ENCODE measurements at regions not wholly inside any gene's neighbourhood (a gene's known extent, or its start where the extent isn't known, plus 50 kb on each side); places are given as distances from the start of the nearest gene placed in this dataset.

DNA sequence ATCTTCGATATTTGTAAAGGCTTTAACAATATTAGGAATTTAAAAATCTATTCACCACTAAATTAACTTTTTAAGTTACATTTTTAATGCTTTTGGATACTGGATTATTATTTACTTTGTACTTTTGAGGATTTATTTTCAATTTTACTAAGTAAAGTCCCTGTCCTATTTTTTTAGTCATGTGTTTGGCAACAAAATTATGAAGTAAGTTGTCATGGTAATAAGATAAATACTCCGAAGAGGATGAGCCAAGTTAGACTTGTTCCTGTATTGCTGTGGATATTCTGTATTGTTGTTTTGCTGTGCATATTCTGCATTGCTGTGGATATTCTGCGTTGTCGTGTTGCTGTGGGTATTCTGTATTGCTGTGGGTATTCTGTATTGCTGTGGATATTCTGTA is 210.1 kb downstream of the MTRR start:
- DNase-seq (ENCODE audit: extremely low read depth, insufficient read length), result no peak
- H3K36me3 ChIP-seq (ENCODE audit: control insufficient read depth, insufficient read depth, low read length), result no peaks in the 10 kb centered on the region
- TF ChIP-seq, protein P1, sequence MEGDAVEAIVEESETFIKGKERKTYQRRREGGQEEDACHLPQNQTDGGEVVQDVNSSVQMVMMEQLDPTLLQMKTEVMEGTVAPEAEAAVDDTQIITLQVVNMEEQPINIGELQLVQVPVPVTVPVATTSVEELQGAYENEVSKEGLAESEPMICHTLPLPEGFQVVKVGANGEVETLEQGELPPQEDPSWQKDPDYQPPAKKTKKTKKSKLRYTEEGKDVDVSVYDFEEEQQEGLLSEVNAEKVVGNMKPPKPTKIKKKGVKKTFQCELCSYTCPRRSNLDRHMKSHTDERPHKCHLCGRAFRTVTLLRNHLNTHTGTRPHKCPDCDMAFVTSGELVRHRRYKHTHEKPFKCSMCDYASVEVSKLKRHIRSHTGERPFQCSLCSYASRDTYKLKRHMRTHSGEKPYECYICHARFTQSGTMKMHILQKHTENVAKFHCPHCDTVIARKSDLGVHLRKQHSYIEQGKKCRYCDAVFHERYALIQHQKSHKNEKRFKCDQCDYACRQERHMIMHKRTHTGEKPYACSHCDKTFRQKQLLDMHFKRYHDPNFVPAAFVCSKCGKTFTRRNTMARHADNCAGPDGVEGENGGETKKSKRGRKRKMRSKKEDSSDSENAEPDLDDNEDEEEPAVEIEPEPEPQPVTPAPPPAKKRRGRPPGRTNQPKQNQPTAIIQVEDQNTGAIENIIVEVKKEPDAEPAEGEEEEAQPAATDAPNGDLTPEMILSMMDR (IDR thresholded peaks at IDR 0.05; ENCODE audit: insufficient read depth, low read length, poor library complexity, severe bottlenecking), result no peak
- H3K4me3 ChIP-seq (replicated peaks; ENCODE audit: low read depth, low read length), result no peak overlapping the region
- no peaks in the 10 kb centered on the region for H3K27me3 ChIP-seq (replicated peaks; ENCODE audit: control insufficient read depth, insufficient read depth, low read length)

DNA sequence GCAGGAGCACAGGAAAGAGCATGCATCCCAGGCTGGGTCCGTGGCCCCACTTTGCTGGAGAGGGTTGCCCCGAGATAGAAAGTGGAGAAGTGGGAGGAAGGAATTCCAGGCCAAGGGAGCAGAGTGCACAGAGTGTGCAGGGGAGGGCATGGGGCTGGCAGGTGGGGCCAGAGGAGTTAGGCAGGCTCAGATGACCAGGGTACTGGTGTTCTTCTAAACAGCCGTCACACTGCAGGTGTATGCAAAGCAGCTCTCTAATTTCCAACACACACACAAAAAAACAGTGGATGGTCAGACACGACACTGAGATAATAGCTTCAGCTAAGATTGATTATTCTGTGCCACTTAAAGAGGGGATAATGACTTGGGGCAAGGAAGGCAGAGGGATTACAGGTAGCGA is 212.2 kb downstream of the MTRR start:
- H3K4me3 ChIP-seq (replicated peaks; ENCODE audit: low read depth, low read length), result no peak overlapping the region
- H3K36me3 ChIP-seq (ENCODE audit: control insufficient read depth, insufficient read depth, low read length), result no peaks in the 10 kb centered on the region
- no peaks in the 10 kb centered on the region for H3K27me3 ChIP-seq (replicated peaks; ENCODE audit: control insufficient read depth, insufficient read depth, low read length)
- TF ChIP-seq, protein P1 (IDR thresholded peaks at IDR 0.05; ENCODE audit: insufficient read depth, low read length, poor library complexity, severe bottlenecking), result no peak
- no peak for DNase-seq (ENCODE audit: extremely low read depth, insufficient read length)

DNA sequence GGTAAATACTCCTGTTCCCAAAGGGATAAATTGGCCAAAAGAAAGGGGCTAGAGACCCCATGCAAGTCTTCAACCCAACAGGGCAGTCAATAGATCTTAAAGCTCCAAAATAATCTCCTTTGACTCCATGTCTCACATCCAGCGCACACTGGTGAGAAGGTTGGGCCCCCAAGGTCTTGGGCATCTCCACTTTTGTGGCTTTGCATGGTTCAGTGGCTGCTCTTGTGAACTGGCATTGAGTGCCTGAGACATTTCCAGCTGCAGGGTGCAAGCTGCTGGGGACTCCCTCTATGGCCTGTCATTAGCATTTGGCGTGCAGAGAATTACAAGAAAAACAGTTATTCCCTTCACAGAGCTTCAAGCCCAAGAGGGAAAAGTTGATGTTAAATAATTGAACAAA is 224.7 kb downstream of the MTRR start:
- TF ChIP-seq, protein P1 (IDR thresholded peaks at IDR 0.05; ENCODE audit: insufficient read depth, low read length, poor library complexity, severe bottlenecking), result no peak
- Histone ChIP-seq H3K4me3 (replicated peaks; ENCODE audit: low read depth, low read length) (no peak overlapping the region), H3K27me3 (replicated peaks; ENCODE audit: control insufficient read depth, insufficient read depth, low read length) (no peaks in the 10 kb centered on the region), H3K36me3 (ENCODE audit: control insufficient read depth, insufficient read depth, low read length) (no peaks in the 10 kb centered on the region)
- DNase-seq (ENCODE audit: extremely low read depth, insufficient read length), result no peak

DNA sequence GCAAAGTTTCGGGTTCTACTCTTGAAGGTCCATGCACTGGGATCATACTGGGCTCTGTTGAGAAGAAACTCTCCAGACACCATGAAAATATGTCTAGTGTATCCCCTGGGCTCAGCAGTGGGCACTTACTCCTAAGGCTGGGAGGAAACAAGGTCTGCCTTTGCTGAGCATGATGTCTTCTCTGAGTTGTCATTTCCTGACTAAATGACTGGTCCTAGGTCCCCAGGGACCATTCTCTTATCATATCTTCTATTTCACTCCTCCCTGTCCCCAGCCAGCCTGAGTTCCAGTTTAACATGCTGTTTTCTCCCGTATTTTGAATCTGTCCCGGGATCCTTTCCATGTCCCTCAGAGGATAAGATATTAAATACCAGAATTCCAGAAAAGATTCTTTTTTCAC is 225.4 kb downstream of the MTRR start:
- no peak for DNase-seq (ENCODE audit: extremely low read depth, insufficient read length)
- Histone ChIP-seq H3K4me3 (replicated peaks; ENCODE audit: low read depth, low read length) (no peak overlapping the region), H3K36me3 (ENCODE audit: control insufficient read depth, insufficient read depth, low read length) (no peaks in the 10 kb centered on the region), H3K27me3 (replicated peaks; ENCODE audit: control insufficient read depth, insufficient read depth, low read length) (no peaks in the 10 kb centered on the region)
- TF ChIP-seq, protein P1 (IDR thresholded peaks at IDR 0.05; ENCODE audit: insufficient read depth, low read length, poor library complexity, severe bottlenecking), result no peak

DNA sequence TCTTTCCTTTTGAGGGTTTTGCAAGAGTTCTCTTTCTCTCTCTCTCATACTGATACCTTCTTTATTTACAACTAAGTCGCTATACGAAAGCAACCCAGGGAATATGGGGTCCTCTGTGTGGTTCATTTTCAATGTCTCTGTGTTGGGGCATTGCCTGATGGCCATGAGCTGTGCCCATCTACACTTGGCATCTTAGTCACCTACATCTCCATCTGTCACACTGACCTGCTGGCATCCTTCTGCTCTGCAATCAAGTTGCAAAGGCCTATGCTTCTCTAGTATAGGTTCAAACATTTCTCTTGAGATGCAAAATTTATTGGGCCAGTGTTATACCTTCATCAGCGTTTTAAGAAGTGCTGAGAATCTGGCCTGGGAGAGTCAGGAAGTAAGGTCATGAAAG is 228.2 kb downstream of the MTRR start:
- DNase-seq (ENCODE audit: extremely low read depth, insufficient read length), result no peak
- Histone ChIP-seq H3K27me3 (replicated peaks; ENCODE audit: control insufficient read depth, insufficient read depth, low read length) (no peaks in the 10 kb centered on the region), H3K36me3 (ENCODE audit: control insufficient read depth, insufficient read depth, low read length) (no peaks in the 10 kb centered on the region), H3K4me3 (replicated peaks; ENCODE audit: low read depth, low read length) (no peak overlapping the region)
- TF ChIP-seq, protein P1 (IDR thresholded peaks at IDR 0.05; ENCODE audit: insufficient read depth, low read length, poor library complexity, severe bottlenecking), result no peak

DNA sequence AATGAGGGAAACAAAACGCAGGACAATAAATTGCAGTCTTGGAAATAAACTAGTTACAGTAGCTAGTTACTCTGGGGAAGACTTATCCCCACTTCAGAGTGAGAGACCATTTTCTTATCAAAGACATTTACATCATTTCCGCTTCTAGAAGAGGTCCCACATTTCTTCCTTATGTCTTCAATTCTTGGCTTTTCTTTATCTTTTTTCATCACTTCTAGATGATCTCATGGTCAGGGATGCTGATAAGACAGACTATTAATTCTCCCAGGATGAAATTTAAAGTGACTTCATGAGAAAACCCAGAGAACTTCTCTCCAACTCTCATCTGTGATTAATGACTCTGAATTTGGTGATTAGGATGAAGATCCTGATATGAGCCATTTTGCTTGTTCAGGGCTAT is 229.1 kb downstream of the MTRR start:
- Histone ChIP-seq H3K36me3 (ENCODE audit: control insufficient read depth, insufficient read depth, low read length) (no peaks in the 10 kb centered on the region), H3K4me3 (replicated peaks; ENCODE audit: low read depth, low read length) (no peak overlapping the region), H3K27me3 (replicated peaks; ENCODE audit: control insufficient read depth, insufficient read depth, low read length) (no peaks in the 10 kb centered on the region)
- TF ChIP-seq, protein P1 (IDR thresholded peaks at IDR 0.05; ENCODE audit: insufficient read depth, low read length, poor library complexity, severe bottlenecking), result no peak
- DNase-seq (ENCODE audit: extremely low read depth, insufficient read length), result no peak

Data from GM06990 (cell line).